ENCODE measurements at regions not wholly inside any gene's neighbourhood (a gene's known extent, or its start where the extent isn't known, plus 50 kb on each side); places are given as distances from the start of the nearest gene placed in this dataset.
"Not testable (repeated sequence)": the region's sequence is repeated elsewhere in the genome, so short reads cannot be mapped to it uniquely, and the experiment has no call there.

- H3K36me3 Mint-ChIP-seq, result peaks cover 0 to 22% of the 10 kb centered on the region in 2 donors
- ATAC-seq (no peak), DNase-seq (ENCODE audit: low spot score in 2 of 2) (no peak)
- H3K9me3 Mint-ChIP-seq, result peaks cover 5 to 15% of the 10 kb centered on the region in 2 donors
- H3K27ac Mint-ChIP-seq, result no peak overlapping the region
Observed at GRCh38 chr3:30454636-30455035, 151.8 kb upstream of the TGFBR2 start.

- Mint-ChIP-seq H3K36me3 (peaks cover 0 to 26% of the 10 kb centered on the region in 2 donors), H3K9me3 (peaks cover 8 to 19% of the 10 kb centered on the region in 2 donors)
- not testable (repeated sequence) for DNase-seq (ENCODE audit: low spot score in 2 of 2); ATAC-seq; H3K27ac Mint-ChIP-seq
Observed at GRCh38 chr3:30455112-30455511, 151.3 kb upstream of the TGFBR2 start.

GRCh38 chr3:30455840-30456239 is 150.6 kb upstream of the TGFBR2 start:
- peaks cover 0 to 27% of the 10 kb centered on the region in 2 donors for H3K36me3 Mint-ChIP-seq
- DNase-seq (ENCODE audit: low spot score in 2 of 2) (no peak), ATAC-seq (no peak)
- peaks cover 10 to 23% of the 10 kb centered on the region in 2 donors for H3K9me3 Mint-ChIP-seq
- no peak overlapping the region for H3K27ac Mint-ChIP-seq

GRCh38 chr3:30456264-30456663 is 150.1 kb upstream of the TGFBR2 start:
- H3K9me3 Mint-ChIP-seq, result peaks cover 10 to 23% of the 10 kb centered on the region in 2 donors
- H3K27ac Mint-ChIP-seq, result no peak overlapping the region
- ATAC-seq (no peak), DNase-seq (ENCODE audit: low spot score in 2 of 2) (no peak)
- H3K36me3 Mint-ChIP-seq, result peaks cover 0 to 27% of the 10 kb centered on the region in 2 donors

- ATAC-seq (no peak), DNase-seq (ENCODE audit: low spot score in 2 of 2) (no peak)
- H3K9me3 Mint-ChIP-seq, result peaks cover 4 to 23% of the 10 kb centered on the region in 2 donors
- peaks cover 0 to 27% of the 10 kb centered on the region in 2 donors for H3K36me3 Mint-ChIP-seq
- peak overlapping the region in 1 of 2 donors; percentile 70 for H3K27ac Mint-ChIP-seq
Observed at GRCh38 chr3:30457081-30457480, 149.3 kb upstream of the TGFBR2 start.

GRCh38 chr3:30457726-30458125 is 148.7 kb upstream of the TGFBR2 start:
- Mint-ChIP-seq H3K9me3 (peaks cover 4 to 23% of the 10 kb centered on the region in 2 donors), H3K36me3 (peaks cover 0 to 24% of the 10 kb centered on the region in 2 donors), H3K27ac (no peak overlapping the region)
- DNase-seq (ENCODE audit: low spot score in 2 of 2), result no peak
- peak in 1 of 2 donors; percentile 43 for ATAC-seq

GRCh38 chr3:30458376-30459171 is 147.8 kb upstream of the TGFBR2 start:
- peaks cover 4 to 23% of the 10 kb centered on the region in 2 donors for H3K9me3 Mint-ChIP-seq
- ATAC-seq, result no peak
- DNase-seq (ENCODE audit: low spot score in 2 of 2), result no peak
- no peak overlapping the region for H3K27ac Mint-ChIP-seq
- peaks cover 0 to 21% of the 10 kb centered on the region in 2 donors for H3K36me3 Mint-ChIP-seq

GRCh38 chr3:30461311-30461710 is 145.1 kb upstream of the TGFBR2 start:
- H3K36me3 Mint-ChIP-seq, result peaks cover 0 to 23% of the 10 kb centered on the region in 2 donors
- ATAC-seq, result no peak
- no peak overlapping the region for H3K27ac Mint-ChIP-seq
- peaks cover 12 to 25% of the 10 kb centered on the region in 2 donors for H3K9me3 Mint-ChIP-seq
- DNase-seq (ENCODE audit: low spot score in 2 of 2), result no peak

- peaks cover 0 to 23% of the 10 kb centered on the region in 2 donors for H3K36me3 Mint-ChIP-seq
- no peak overlapping the region for H3K27ac Mint-ChIP-seq
- peaks cover 12 to 24% of the 10 kb centered on the region in 2 donors for H3K9me3 Mint-ChIP-seq
- DNase-seq (ENCODE audit: low spot score in 2 of 2), result no peak
- ATAC-seq, result no peak
Observed at GRCh38 chr3:30462721-30463470, 143.5 kb upstream of the TGFBR2 start.

GRCh38 chr3:30464381-30464780 is 142.0 kb upstream of the TGFBR2 start:
- no peak overlapping the region for H3K27ac Mint-ChIP-seq
- H3K9me3 Mint-ChIP-seq, result peaks cover 12 to 17% of the 10 kb centered on the region in 2 donors
- DNase-seq (ENCODE audit: low spot score in 2 of 2) (no peak), ATAC-seq (no peak)
- peaks cover 0 to 18% of the 10 kb centered on the region in 2 donors for H3K36me3 Mint-ChIP-seq

GRCh38 chr3:30465454-30465853 is 140.9 kb upstream of the TGFBR2 start:
- H3K9me3 Mint-ChIP-seq, result peaks cover 6 to 8% of the 10 kb centered on the region in 2 donors
- no peak for DNase-seq (ENCODE audit: low spot score in 2 of 2)
- no peak overlapping the region for H3K27ac Mint-ChIP-seq
- ATAC-seq, result no peak
- peaks cover 0 to 13% of the 10 kb centered on the region in 2 donors for H3K36me3 Mint-ChIP-seq

- DNase-seq (ENCODE audit: low spot score in 2 of 2) (no peak), ATAC-seq (no peak)
- Mint-ChIP-seq H3K27ac (no peak overlapping the region), H3K9me3 (peaks cover 6 to 8% of the 10 kb centered on the region in 2 donors), H3K36me3 (peaks cover 0 to 13% of the 10 kb centered on the region in 2 donors)
Observed at GRCh38 chr3:30467596-30468238, 138.7 kb upstream of the TGFBR2 start.

- no peak for ATAC-seq
- DNase-seq (ENCODE audit: low spot score in 2 of 2), result no peak
- Mint-ChIP-seq H3K36me3 (peaks cover 6 to 27% of the 10 kb centered on the region in 2 donors), H3K9me3 (peaks cover 13 to 17% of the 10 kb centered on the region in 2 donors), H3K27ac (no peak overlapping the region)
Observed at GRCh38 chr3:30469133-30469532, 137.3 kb upstream of the TGFBR2 start.

- DNase-seq (ENCODE audit: low spot score in 2 of 2) (no peak), ATAC-seq (no peak)
- H3K27ac Mint-ChIP-seq, result no peak overlapping the region
- H3K9me3 Mint-ChIP-seq, result peaks cover 9 to 11% of the 10 kb centered on the region in 2 donors
- peaks cover 7 to 25% of the 10 kb centered on the region in 2 donors for H3K36me3 Mint-ChIP-seq
Observed at GRCh38 chr3:30470496-30470895, 135.9 kb upstream of the TGFBR2 start.

- ATAC-seq, result no peak
- DNase-seq (ENCODE audit: low spot score in 2 of 2), result no peak
- H3K27ac Mint-ChIP-seq, result no peak overlapping the region
- peaks cover 7 to 20% of the 10 kb centered on the region in 2 donors for H3K36me3 Mint-ChIP-seq
- peaks cover 5 to 11% of the 10 kb centered on the region in 2 donors for H3K9me3 Mint-ChIP-seq
Observed at GRCh38 chr3:30471066-30471465, 135.3 kb upstream of the TGFBR2 start.

GRCh38 chr3:30471796-30472489 is 134.5 kb upstream of the TGFBR2 start:
- Mint-ChIP-seq H3K9me3 (peaks cover 5 to 11% of the 10 kb centered on the region in 2 donors), H3K27ac (no peak overlapping the region), H3K36me3 (peaks cover 7 to 20% of the 10 kb centered on the region in 2 donors)
- DNase-seq (ENCODE audit: low spot score in 2 of 2) (no peak), ATAC-seq (no peak)

All from activated naive CD4-positive, alpha-beta T cell treated with anti-CD3 and anti-CD28 coated beads, Interleukin-2, amount 50 U/mL, for 72 hours (primary cell).